GM21447 (cell line): ENCODE measurements at regions not wholly inside any gene's neighbourhood (a gene's known extent, or its start where the extent isn't known, plus 50 kb on each side); places are given as distances from the start of the nearest gene placed in this dataset.
"Not testable (repeated sequence)": the region's sequence is repeated elsewhere in the genome, so short reads cannot be mapped to it uniquely, and the experiment has no call there.

Experiments used
- ATAC-seq: cut with Tn5 transposase; IDR thresholded peaks from one replicate; pipeline ENCODE4 v1.9.1; 2021; ENCODE audit not compliant: unreplicated experiment

GRCh38 chr12:90706036-90706435 lies 248.9 kb downstream of the CCER1 start:
- ATAC-seq = no peak

GRCh38 chr12:90695415-90695814 lies 259.6 kb downstream of the CCER1 start:
- ATAC-seq = no peak

GRCh38 chr12:90690120-90690519 lies 264.9 kb downstream of the CCER1 start:
- peak; percentile 67 for ATAC-seq

DNA sequence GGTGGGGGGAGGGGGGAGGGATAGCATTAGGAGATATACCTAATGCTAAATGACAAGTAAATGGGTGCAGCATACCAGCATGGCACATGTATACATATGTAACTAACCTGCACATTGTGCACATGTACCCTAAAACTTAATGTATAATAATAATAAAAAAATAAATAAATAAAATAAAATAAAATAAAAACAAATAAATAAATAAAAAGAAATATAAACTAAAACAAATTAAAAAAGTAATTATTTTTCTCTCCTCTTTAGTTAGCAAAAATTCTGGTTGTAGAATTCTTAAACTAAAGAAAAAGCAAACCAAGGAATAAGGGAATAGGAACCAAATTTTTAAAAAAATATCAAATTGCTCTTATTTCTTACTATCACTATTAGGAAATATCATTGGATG lies 267.3 kb downstream of the CCER1 start:
- not testable (repeated sequence) for ATAC-seq

GRCh38 chr12:90683871-90684270 lies 271.1 kb downstream of the CCER1 start:
- ATAC-seq = no peak

DNA sequence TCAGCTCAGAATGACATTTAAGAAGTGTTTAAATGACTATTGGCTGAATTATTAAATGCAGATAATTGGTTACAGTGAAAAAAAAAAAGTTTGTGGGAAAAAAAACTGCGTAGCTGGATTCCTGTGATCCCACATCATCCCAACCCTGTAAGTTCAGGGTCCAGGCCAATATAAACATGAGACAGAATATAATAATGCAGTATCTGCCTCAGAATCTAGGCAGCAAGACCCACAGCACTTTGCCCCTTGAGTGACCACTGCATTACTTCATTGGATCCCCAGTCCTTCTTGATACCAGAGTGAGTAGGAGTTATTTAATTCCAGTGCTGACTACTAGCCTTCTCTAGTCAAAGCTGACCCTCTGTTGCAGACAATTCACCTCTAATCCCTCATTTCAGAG lies 272.6 kb downstream of the CCER1 start:
- no peak for ATAC-seq

- ATAC-seq = no peak
These were observed 275.3 kb downstream of the CCER1 start for GRCh38 chr12:90679674-90680073.

GRCh38 chr12:90677552-90677951 lies 277.4 kb downstream of the CCER1 start:
- no peak for ATAC-seq

- ATAC-seq = no peak
These were observed 277.9 kb downstream of the CCER1 start for GRCh38 chr12:90677055-90677454.

GRCh38 chr12:90675106-90675505 lies 279.9 kb downstream of the CCER1 start:
- ATAC-seq = no peak

DNA sequence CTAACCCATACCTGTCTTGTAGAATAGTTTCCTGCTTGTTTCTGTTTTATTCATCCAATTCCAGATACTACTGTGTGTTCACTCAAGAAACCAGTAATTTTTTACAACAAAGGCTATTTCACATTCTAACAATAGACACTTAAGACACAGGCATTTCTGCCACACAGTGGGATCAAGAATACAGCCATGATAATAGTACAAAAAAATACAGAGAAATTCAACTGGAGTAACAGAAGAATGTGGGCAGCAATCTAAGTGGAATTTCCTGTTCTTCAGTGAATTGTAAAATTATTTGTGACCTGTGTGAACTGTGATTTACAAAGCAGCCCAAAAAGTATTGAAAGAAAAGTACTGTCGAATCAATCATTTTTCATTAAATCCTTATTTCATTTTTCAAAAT lies 282.9 kb downstream of the CCER1 start:
- no peak for ATAC-seq

DNA sequence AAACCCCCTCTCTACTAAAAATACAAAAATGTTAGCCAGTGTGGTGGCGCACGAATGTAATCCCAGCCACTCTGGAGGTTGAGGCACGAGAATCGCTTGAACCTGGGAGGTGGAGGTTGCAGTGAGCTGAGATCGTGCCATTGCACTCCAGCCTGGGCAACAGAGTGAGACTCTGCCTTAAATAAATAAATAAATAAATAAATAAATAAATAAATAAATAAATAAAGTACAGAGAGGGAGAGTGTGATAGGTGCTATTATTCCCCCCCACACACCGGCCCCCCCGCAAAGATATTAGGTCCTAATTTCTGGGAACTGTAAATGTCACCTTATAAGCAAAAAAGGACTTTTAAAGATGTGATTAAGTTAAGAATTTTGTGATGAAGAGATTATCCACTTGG lies 291.0 kb downstream of the CCER1 start:
- ATAC-seq = not testable (repeated sequence)

DNA sequence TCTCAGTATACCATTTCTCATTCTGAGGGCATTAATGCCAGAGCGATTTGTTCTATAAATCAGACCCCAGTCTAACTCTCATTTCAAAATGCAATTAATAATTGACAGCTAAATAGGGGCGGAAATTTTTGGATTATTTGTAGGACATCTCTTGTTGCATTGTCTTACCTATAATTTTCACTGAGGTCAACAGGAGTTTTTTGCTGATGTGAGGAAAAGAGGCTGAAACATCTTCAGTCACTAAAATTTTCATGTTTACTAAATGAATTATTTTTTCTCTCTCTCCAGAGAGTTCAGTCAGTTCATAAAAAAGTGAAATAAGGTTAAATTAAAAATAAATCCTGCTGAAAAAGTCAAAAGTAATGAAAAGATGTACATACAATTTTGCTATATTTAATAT lies 295.9 kb downstream of the CCER1 start:
- no peak for ATAC-seq

DNA sequence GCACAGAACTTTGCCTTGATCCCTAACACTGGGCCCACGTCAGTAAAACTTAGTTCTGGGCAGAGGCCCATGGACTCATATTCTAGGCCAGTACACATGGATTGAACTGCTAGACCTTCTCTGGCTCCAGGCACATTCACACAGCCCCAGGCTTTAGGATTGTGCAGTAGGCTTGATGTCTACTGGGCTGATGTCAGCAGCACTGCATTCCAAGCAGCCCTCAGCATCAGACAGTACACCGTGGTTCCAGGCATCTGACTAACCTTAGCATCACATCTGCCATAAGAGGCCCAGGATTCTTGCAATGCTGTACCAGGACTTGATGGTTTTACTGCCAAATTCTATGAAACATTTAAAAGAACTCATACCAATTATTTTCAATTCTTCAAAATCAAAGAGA lies 301.9 kb downstream of the CCER1 start:
- ATAC-seq = no peak

DNA sequence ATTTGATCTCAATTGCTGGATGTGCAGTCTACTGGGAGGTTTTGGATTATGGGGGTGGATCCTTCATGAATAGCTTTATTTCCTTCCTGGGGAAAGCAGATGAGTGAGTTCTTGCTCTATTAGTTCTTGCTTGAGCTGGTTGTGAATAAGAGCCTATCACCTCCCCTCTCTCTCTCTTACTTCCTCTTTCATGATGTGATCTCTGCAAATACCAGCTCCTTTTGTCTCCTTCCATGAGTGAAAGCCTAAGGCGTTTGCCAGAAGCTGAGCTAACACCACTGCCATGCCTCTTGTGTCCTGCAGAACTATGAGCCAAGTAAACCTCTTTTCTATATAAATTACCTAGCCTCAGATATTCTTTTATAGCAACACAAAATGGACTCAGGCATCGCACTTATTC lies 302.7 kb downstream of the CCER1 start:
- no peak for ATAC-seq

DNA sequence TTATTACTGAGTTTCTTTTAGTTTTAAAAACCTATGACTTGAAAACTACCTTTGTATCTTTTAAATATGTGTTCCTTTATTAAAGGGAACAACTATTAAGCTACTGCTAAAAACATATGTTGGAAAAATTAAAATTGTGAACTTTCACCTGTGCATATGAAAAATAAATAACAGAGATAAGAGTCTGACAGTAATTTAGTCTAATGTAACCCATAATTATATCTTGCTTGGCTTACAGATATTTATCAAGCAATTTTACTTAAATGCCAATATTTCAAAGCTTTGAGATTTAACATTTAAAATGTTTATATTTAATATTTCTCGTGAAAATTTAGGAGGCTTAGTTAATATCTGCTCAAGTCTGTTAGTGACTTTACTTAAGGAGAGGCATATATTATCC lies 309.8 kb downstream of the CCER1 start:
- ATAC-seq = no peak

- no peak for ATAC-seq
These were observed 323.3 kb downstream of the CCER1 start for GRCh38 chr12:90631591-90632212.

DNA sequence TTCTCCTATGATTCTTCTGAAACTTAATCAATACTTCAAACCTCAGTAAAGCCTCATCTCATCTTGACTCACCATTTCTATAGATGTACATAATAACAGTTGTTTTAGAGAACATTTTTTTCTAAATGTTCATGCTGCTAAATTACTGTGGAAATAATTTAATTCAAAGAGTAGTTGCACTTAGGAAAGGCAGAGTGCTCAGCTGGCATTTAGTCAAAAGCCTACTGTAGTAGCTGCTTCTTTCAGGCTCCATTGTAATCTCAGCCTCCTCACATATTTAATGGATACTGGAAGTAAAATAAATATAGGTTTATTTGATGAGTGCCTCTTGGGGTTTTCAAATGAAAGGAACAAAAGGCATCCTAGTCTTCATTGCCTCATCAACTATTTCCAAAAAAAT lies 325.0 kb downstream of the CCER1 start:
- ATAC-seq = no peak

GRCh38 chr12:90628213-90628612 lies 326.8 kb downstream of the CCER1 start:
- no peak for ATAC-seq

DNA sequence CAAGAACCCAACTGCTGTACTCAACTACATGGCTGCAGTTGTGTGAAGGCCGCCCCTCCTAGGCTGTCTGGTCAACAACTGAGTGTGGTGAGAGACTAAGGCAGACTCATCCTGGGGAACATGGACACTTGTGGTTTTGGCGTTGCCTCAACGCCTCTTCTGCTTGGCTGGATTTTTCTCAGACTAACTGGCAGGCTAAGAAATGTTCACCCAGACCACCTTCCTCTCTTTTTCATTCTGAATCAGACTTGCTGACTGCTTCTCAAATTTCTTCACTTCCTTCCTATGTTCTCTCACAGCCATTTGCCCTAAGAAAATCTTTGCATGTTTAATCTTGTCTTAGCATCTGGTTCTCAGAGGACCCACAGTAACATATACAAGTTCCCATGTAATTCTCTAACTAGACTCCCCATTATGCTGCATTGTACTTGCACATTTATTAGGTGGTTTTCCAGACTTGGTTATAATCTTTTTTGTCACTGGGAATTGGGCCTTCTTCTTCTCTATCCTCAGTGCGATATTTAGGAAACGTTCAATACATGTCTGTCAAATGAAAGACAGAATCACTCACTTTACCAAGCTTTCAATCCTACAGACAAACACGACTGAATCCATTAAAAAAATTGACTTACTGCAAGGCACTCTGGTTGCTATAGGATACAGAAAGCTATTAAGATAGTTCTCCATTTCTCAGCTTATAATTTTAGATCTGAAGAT lies 327.6 kb downstream of the CCER1 start:
- ATAC-seq = no peak

DNA sequence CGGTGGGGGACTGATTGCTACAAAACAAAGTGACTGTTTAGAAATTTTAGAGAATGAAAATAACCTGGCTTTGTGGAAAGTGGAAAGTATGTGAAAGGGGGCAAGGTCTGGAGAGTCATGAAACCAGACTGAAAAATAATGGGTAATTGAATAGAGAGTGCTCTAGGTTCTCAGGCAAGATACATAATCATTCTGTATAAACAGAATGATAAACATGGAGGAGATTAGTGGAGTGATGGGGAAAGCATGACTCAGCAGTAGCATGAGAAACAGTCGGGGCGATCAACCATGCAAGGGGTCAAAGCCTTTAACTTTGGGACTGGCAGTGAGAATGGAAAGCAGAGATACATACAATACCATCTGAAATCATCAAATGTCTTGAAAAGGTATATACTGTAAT lies 332.5 kb downstream of the CCER1 start:
- ATAC-seq = no peak

DNA sequence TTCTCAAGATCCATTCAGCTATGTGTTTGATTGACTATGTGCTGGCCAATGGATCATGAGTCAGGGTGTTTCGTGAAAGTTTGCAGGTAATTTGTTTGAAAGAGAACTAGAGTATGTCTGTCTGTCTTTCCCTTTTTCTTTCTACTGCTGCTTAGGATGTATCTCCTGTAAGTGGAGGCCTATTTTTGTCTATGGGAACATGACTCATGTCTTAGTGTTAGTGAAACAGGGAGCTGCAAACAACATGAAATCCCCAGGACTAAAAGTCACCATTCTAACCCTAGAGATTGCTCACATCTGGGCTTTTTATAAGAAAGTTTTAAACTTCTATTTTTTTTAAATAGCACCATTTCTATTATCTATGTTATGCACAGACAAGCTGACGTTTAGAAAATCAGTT lies 333.0 kb downstream of the CCER1 start:
- ATAC-seq = no peak

DNA sequence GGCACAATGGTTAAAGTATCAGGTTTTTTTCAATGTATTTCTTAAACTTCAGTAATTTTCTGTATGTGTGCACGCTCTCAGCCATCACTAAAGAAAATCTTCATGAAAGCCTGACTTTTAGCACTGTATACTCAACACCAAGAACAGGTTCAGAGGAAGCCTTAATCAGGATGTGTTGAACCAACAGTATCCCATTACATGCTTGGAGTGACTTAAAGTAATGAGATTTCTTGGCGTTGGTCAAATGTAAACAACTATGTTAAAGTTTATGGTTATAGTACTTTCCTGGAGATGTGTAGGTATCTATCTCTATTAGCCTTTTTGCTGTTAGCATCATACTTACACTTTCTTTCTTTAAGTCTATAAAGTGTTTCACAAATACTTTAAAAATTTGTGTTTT lies 335.0 kb downstream of the CCER1 start:
- ATAC-seq = no peak
